Fibroblast of skin of back (primary cell): ENCODE measurements at regions not wholly inside any gene's neighbourhood (a gene's known extent, or its start where the extent isn't known, plus 50 kb on each side); places are given as distances from the start of the nearest gene placed in this dataset.
"Not testable (repeated sequence)": the region's sequence is repeated elsewhere in the genome, so short reads cannot be mapped to it uniquely, and the experiment has no call there.

Experiments used
- DNase-seq: peaks from one replicate; pipeline ENCODE4 v3.0.0-alpha.2; 2013

DNA sequence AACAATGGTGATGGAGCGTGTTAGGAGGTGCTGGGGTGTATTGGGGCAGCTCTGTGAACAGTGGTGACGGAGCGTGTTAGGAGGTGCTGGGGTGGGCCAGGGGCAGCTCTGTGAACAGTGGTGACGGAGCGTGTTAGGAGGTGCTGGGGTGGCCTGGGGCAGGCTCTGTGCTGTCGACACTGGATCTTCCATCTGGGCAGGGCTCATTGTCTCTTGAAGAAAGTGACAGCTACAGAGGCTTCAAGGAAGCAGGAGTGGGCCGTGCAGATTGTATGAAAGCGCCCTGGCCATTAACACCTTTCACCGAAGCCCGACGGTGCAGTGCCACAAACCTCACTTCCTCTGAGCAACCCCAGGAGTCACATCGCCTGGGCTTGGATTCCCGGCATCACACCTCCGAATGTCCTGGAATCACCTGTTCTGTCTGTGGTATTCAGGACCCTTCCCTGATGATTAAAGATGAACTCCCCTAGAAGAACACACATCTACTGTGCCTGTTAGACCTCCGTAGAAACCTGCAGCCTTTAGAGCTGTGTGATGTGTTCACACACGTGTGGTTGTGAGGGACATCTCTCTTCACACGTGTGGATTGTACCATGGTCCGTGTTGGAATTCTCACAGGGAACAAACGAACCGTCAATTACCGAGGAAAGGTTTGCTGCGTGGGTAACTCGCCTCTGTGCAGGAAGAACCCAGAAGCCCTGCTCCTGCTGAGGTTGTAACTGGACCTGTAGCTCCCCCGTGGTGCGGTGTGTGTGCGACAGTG, 377.7 kb downstream of the THBS2 start:
- no peak for DNase-seq

DNA sequence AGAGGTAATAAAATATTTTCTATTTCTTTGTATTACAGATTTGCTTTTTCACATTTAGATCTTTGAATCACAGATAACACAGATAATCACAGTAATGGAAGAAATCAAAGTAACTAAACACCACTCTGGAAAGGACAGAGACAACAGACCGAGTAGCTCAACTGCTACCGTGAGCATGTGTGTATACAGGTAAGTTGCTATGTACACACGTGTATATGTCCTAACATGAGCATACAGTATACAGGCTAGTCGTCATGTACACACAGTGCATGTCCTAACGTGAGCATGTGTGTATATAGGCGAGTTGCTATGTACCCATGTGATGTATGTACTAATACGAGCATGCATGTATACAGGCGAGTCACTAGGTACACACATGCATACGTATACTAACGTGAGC, 379.0 kb downstream of the THBS2 start:
- DNase-seq, result no peak

DNA sequence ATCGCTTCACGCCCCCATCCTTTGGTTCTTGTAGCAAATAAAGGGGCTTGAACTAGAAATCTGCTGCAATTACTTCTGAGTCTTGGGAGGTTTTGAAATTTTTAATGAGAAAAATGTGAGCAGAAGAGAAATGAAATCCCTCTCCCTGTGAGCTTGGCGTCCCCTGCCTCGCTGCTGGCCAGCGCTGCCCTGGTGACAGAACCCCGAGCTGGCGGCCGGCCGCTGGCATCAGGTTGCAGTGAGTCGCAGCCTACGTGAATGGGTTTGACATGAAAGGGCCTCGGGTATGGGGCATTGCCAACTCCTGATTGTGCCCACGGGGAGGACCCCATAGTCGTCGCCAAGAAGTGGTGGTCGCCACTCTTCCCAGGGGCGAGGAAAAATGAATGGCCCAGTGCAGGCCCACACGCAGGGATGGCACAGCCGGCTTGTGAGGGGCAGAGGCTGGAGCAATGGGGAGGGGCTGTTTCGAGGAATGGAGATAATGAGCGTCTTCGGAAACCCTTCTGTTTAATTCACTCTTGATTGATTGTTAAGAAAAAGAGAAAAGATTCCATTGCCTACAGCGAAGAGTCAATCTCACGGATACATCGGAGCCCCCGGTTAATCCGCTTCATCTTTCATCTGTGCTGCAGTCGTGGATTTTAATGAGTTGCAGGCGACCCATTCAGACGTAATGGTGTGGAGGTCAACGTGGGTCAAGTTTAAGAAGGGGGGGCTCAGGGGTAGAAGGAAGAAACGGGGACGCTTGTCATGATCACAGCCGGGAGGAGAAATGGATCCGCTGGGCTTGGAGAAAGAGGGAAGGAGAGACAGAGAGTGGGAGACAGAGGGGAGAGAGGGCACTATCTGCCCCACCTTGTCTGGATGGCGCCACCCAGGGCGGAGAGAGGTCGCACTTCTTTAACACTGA, 380.1 kb downstream of the THBS2 start:
- DNase-seq, result no peak

DNA sequence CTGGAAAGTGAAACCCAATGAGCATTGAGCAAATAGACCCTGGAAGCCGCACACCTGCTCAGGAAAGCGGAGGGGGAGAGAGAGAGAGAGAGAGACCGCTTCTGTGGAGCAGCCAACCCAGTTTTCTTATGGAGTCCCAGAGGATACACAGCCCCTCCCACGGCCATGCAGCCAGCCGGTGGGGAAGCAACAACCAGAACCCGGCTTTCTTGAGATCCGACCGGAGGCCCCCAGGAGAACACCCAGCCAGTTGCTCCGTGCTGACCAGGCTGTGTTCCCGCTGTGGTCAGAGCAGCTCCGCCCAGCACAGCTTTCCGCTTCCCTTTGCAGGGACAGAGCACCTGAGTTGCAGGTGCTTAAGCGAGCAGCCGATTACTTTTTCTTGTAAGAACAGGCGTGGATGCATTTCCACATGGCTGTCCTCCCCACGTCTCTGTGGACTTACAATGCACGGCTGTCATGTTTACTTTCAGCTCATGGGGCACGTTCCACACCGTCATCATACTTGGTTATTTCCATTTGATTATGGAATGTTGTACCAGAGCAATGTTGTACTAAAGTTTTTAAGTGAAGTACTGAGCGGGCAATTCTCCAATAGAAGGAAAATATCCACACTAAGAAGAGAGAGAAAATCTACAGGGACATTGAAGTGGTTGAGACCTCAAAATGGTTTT, 381.9 kb downstream of the THBS2 start:
- DNase-seq, result no peak

DNA sequence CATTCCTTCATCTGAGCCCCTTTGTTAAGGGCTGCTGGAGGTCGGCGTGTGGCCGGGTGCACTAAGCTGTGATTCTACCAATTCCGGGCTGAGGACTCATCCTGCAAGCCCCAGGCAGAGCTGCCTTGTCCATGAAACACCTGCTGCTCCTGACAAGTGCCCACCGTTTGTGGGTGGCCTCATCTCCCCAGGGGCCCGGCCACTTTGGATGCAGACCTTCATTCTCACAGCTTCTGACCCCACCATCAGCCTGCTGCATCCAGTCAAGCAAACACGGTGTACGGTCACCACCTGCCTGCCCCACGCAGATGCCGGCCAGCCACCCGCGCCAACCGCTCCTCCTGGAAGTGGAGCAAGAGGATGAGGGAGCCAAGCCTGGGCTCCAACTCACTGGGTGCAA, 382.7 kb downstream of the THBS2 start:
- no peak for DNase-seq

DNA sequence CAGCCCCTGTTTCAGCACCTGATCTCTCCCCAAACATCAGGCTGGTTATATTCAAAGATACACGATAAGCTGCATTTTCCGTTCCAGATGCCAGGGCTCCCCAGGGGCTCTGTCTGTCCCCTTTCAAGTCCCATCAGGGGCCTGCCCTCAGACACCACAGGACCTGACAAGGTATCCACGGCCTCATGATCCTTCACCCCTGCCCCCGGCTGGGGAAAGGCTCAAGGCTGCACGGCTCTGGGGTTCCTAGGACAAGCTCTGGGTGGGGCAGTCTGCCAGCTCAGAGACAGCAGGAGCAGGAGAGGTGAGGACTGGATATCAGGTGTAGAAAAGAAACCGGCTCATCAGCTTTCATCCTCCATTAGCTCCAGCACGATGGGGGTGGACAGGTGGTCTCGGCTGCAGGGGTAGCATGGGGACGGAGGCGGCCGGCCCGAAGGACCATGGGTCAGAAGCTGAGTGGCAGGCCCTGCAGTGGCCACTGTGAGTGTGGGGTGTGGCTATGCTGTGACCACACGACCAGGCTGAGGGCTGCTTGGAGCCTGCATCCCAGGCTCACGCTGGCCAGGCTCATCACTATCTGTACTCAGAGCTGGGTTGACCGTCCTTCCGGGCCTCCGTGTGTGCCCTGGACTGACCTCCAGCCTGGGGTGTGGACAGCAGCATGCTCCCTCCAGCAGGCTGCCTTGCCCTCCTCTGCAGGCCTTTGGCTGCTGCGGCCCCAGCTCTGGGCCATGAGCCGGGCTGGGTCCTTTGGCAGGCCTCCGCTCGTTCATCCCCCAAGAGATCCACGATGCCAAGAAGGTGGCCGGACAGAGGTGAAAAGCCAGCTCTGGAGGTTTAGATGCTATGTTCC, 386.2 kb downstream of the THBS2 start:
- no peak for DNase-seq

DNA sequence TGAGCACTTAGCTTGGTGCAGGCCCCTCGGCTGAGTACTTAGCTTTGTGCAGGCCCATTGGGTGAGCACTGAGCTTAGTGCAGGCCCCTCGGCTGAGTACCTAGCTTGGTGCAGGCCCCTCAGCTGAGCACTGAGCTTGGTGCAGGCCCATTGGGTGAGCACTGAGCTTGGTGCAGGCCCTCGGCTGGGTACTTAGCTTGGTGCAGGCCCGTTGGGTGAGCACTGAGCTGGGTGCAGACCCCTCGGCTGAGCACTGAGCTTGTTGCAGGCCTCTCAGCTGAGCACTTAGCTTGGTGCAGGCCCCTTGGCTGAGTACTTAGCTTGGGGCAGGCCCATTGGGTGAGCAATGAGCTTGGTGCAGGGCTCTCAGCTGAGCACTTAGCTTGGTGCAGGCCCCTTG, 387.1 kb downstream of the THBS2 start:
- DNase-seq, result no peak

DNA sequence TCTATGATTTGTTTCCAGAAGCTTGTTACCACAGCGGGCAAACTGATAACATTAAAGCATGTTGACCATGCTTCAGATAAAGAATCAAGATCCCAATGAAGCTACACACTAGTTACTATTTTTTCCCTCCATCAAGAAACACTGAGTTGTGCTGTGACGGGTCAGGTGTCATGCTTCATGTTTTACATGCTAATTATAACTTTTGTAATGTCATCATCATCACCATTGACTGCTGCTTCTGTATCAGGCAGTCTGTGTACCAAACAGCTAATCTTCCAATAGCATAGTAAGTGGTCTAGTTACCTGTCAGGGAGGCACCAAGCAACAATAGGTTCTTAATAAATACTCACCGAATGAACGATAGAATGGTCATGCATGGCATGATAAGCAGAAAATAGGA, 388.1 kb downstream of the THBS2 start:
- no peak for DNase-seq

DNA sequence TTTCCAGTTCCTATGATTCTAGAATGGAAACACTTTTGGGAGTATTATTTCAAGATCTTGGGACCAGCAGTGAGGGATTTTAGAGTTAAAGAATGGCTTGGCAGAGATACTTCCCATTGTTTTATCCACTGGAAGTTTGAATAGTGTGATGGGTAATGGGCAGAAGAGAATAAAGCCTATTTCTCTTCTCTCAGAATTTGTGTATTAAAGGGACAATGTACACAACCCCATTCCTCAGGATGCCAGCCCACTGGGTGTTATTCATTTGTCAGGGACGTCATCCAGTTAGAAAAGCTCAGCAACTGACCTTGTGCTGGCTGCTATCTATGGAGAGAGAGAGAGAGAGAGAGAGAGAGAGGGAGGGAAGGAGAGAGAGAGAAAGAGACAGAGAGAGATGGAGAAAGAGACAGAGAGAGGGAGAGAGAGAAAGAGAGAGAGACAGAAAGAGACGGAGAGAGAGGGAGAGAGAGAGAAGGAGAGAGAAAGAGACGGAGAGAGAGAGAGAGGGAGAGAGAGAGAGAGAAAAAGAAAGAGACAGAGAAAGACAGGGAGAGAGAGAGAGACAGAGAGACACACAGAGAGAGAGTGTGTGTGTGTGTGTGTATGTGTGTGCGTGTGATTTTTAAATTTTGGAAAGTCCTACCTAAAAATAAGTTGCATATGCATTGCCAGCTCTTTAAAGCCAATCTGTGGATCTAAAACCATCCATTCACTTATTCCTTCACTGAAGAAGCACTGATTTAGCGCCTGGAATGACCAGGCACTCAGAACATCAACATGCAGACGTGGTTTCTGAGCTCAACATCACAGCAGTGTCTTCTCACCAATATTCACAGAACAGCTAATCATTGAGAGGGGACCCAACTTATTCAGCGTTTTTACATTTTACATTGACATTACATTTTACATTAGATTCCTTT, 388.8 kb downstream of the THBS2 start:
- DNase-seq, result no peak

DNA sequence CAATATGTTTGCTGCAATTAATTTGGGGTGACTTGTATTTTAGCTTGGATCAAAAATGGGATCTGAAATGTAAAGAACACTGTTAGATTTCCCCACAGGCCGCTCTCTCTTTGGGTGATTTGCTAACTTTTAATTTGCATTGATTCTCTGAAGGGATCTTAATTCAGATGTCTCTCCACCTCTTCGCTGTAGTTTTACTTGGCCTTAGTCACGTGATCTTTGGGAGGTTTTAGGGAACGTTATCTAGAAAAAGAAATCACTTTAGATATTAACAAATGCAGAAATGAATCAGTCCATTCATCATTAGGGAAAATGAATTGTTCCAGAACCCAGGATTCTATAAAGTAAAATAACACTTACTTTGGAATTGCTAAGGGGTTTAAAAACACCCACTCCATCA, 390.2 kb downstream of the THBS2 start:
- DNase-seq, result no peak

DNA sequence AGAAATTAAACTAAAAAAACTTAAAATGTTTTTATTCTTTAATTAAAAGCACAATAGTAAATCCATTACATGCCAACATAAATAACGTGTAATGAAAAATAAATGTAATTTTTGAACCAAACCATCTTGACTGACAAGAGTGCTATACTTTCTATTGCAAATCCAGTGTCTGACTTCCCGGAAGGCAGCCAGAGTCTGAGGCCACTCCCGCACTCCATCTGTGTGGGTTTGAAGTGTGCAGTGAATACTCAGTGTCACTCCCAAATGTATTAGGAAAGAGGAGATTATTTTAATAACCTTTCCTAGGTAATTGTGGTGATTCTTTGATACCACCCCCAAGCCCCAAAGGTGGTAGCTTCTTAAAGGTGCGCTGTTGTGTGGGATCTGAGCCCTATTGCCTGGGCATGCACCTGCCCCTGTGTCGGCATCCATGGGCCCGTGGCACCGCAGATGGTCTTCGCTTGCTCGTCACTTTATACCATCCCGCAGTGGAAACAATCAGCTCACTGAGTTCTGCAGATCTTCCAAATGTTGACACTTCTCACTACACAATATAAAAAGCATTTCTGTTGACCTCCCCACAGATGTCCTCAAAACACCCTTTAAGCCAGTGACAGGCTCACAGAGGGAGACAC, 391.2 kb downstream of the THBS2 start:
- DNase-seq, result no peak

DNA sequence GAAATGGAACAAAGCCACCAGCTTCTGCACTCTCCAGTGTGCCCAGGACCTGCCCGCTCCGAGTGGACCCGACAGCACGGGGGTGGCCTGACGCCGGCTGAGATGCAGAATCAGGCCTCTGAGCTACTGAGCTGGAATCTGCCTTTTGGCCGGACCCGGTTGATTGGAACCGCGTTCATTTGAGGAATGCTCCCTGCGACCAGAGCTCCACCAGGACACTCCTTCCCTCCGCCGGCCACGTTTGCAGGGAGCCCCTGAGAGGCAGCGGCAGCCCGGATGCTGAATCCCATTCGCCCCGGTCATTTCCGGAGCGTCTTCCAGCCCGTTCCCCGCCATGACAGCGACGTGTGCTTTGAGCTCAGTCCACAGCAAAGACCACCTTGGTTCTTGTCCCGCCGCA, 392.7 kb downstream of the THBS2 start:
- no peak for DNase-seq

DNA sequence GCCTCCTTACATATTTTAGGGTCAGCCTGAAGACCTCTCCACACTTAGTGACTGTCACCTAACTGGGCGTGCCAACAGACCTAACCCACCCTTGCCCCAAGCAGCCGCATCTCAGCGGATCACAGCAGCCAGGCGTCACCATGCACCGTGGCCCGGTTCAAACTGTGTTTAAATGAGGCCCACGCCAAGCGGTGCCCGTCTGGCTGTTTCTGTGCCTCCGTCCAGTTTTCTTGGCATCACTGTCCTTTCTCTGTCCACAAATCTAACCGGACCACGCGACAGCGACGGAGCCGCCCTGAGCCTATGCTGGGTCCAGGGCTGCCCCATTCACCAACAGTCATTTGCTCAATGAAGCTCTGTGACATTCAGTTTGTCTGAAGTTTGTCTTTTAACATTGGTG, 393.3 kb downstream of the THBS2 start:
- DNase-seq, result no peak

DNA sequence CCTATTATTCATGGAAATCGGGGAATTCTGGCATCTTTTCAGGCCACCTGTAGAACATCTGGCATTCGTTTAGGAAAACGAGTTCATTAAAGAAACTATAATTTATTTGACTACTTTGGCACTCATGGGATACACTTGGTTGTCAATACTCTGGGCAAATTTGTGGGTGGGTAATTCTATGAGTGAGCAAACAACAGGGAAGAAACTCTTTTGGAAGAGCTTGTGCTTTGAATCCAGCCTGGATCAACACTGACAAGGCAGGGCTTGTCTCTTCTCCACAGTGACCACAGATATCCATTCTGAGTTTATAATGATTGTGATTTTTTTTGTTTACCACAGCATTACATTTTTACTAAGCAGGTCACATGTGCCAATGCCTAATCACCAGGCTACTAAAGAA, 394.7 kb downstream of the THBS2 start:
- no peak for DNase-seq

DNA sequence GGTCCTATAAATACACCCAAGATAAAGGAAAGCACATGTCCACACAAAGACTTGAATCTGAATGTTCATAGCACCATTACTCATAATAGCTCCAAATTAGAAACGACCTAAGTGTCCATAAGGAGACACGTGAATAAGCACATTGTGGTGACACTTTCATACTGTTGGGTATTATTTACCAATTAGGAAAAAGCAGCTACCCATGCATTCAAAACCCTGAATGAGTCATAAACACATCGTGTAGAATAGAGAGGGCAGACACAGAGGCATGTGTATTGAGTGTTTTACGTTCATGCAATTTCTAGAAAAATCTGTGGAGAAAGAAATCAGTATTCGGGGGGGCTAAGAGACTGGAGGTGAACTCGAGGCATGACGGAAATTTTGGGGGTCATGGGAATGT, 396.7 kb downstream of the THBS2 start:
- no peak for DNase-seq

DNA sequence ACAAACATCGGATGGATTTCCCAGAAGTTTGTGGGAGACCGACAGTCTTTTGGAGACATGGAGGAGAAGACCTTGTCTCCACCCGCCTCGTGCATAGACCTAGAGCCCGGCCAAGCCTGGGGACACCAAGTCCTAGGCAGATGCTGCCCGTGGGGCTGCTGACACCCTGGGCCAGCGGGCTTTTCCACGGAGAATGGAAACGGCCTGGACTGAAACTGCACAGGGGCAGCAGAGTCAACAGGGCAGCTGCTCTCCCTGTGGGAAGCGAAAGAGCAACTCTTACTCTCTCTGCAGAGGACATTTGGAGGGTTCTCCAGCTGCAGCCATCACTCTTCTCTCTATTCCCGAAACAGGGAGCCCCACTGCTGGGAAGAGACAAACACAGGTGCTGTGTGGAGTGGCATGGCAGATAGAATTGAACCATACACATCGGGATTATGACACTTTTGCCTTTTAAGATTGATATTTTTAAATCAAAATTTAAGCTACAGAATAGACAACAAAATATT, 401.2 kb downstream of the THBS2 start:
- DNase-seq, result peak; percentile 12

DNA sequence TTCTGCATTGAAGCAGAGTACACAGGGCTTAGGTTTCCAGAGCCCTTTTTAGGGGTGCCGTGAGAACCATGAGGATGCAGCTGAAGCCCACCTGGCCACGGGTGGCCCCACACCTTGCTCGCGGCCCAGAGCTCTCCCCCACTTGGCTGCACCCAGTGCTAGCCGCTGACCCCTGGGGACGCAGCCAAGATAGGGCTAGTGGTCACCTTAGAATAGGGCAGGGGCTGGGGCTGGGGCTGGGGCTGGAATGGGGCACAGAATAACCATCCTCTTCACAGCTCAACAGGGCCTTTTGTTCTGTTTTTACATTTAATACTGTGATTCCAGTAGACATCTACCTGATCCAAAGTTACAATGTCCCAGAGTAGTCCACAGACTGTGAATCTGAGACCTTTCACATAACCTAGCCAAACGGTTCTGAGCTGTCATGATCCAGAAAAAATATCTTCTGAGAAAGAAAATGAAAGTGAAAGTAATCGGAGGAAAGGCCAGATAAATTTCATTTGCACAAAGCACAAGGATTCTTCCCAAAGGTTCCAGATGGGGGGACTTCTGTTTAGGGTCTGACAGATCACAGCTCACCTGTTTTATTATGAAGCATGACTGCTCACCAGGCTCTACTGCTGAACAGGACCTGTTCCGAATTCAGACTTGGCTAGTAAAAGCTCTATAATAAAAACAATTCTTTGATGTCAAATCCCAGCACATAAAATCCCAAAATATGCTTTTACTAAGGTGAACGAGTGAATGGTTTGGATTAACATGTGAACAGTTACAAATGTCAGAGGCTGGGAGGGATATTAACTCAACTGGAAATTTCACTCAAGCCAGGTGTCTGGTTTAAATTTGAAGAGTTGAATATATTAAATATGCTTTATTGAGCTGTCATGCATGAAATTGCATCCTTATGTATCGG, 401.9 kb downstream of the THBS2 start:
- DNase-seq, result peak; percentile 20

DNA sequence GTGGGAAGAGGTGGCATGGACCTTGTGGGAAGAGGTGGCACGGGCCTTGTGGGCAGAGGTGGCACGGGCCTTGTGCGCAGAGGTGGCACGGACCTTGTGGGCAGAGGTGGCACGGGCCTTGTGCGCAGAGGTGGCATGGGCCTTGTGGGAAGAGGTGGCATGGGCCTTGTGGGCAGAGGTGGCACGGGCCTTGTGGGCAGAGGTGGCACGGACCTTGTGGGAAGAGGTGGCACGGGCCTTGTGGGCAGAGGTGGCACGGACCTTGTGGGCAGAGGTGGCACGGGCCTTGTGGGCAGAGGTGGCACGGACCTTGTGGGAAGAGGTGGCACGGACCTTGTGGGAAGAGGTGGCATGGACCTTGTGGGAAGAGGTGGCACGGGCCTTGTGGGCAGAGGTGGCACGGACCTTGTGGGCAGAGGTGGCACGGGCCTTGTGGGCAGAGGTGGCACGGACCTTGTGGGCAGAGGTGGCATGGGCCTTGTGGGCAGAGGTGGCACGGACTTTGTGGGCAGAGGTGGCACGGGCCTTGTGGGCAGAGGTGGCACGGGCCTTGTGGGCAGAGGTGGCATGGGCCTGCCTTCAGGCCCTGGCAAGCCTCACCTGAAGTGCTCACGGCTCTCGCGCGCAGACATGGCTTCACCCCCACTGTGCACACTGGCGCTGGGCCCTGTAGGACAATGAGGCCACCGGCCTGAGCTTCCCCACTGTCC, 403.5 kb downstream of the THBS2 start:
- not testable (repeated sequence) for DNase-seq

DNA sequence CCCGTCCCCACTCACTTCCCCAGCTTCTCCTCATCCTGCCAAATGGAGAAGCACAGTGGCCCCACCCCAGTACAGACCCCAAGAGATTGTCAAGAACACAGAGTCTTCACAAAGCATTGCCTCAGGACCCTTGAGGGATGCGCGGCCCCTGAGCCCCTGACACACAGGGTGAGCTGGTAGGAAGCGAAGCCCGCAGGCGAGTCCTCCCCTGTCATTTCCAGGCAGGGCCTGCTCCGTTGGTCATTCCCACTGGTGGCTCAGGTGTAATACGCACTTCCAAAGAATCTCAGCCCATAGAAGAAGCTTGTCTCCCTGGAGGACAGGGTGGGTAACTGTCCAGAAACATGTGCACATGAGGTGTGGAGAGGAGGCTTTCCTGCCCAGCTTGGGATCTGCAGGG, 404.2 kb downstream of the THBS2 start:
- no peak for DNase-seq
